Putamen (tissue), 1 donor: ENCODE measurements at regions not wholly inside any gene's neighbourhood (a gene's known extent, or its start where the extent isn't known, plus 50 kb on each side); places are given as distances from the start of the nearest gene placed in this dataset.

ENCODE experiments used
- DNase-seq: peaks from one replicate; pipeline ENCODE4 v3.0.0-alpha.2; 2016; ENCODE audit warnings: low spot score

DNA sequence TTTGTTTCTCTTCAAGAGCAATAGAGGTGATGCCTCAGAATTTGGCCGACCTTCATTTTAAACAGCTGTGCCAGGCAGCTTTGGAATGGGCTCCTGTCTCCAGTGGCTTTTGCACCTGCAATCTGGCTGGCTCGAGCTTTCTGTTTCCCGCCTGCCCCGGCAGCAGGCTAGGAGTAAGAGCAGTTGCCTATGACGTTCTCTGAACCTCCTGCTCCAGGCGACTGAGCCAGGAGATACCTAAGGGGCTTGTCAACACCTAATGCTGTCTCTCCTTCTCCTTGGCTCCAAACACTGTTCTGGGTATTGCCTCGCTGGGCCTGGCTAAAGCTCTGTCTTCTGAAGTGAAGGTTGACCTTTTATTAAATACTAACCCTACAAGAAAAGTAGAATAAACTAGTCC lies 229.9 kb downstream of the LRRN1 start:
- no peak for DNase-seq

GRCh38 chr3:4030624-4031023 lies 231.4 kb downstream of the LRRN1 start:
- no peak for DNase-seq

DNA sequence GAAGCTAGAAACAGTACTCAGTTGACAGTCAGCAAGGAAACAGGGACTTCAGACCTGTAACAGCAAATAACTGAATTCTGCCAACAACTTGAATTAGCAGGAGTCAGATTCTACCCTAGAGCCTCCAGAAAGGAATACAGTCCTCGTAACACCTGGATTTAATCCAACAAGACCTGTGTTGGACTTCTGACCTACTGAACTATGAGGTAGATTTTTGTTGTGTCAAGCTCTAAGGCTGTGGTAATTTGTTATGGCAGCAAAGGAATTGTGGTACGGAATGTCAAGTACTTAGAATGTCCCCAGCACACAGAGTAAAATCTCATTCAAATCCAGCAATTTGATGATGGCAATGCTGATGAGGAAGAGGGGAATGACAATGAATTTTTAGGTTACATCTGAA lies 234.1 kb downstream of the LRRN1 start:
- no peak for DNase-seq

DNA sequence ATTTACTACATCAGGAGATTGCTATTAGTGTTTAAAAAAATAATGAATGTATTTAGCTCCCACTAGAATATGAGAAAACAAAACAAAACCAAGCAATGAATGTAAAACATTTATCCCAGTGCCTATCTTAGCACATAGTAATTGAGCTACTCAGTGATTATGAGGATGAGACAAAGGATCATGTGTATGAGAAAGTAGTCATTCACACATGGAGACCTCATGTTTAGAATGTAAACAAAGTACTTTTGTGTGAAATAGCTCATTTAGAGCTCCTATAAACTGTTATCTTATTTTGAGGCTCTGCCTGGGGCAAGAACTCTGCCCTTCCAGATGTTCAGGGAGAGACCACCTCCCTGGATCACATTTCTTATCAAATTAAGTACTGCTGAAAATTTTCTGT lies 236.8 kb downstream of the LRRN1 start:
- no peak for DNase-seq

GRCh38 chr3:4038351-4038750 lies 239.1 kb downstream of the LRRN1 start:
- no peak for DNase-seq

DNA sequence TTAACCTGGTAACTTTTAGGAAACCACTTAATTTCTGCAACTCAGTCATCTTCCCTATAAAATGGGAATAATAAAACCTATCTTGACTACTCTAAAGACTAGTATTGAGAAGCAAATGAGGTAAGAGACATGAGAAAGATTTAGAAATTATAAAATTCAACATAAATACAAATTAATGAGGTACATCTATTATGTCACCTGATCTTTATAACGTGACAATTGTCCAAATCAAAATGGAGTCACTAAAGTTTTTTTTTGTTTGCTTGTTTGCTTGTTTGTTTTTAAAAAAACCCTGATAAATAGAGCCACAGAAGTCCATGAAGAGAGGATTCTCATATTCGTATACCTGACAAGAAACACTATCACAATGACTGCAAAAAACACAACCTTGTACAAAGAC lies 242.8 kb downstream of the LRRN1 start:
- no peak for DNase-seq

DNA sequence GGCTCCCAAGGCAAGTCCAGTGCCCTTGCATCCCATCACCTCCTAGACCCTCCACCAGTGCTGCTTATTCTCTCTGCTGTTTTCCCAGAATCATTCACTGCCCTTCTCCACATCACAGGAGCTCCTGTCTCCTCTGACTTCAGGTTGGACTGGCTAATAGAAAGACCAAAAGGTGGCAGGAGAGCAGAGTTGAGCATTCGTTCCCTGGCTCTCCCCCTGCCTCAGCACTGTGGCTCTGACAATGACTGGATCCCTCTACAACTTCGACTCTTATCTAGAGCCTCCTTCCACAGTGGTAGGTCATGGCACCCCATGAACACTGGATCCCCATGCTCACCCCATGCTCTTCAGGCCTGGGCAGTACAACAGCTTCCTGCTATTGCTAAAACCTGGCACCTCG lies 243.6 kb downstream of the LRRN1 start:
- no peak for DNase-seq

DNA sequence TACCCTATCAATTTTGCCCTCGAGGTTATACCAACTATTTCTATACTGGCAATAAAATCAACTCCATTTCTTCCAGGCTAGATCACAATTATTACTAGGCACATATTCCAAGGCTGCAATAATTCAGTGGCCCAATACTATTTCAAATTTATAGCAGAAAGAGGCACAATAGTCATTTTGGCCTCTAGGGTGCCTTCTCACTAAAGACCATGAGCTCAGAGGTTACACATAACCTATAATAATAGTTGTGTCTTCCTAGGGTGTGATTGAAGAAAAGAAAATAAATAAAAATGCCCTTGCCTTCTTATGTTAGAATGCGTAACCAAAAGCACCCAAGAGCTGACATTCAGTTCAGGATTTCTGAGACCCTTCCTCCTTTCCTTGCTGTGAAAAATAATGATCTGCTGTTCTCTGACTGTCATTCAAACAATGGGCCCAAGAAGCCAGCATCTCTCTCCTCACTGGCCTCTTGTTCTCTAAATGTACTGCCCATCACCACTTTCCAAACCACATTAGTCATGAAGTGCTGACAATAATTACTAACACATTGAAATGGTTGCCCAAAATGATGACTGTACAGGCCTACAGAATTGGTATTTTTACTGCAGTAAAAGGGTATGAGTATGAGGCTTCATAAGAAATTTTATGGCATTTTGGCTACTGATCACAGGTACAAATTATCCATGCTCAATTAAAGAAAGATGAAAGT lies 244.8 kb downstream of the LRRN1 start:
- peak; percentile 11 for DNase-seq

DNA sequence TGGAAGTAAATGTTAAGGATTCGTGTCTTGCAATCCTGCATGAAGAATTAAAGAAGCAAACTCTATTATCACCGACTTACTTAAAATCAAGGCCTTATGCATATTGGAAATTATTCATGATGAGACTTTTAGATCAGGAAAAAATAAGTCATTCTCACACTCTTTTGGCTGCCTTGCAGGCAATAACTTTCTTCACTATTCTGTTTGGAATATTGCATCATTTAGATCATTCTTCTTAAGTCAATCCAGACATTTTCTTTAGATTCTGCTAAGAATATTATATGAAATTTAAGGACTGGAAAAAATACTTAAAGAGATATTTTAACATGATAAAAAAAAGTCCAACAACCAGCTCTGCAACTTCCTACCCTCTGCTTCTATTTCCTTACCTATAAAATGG lies 245.4 kb downstream of the LRRN1 start:
- DNase-seq, result no peak

DNA sequence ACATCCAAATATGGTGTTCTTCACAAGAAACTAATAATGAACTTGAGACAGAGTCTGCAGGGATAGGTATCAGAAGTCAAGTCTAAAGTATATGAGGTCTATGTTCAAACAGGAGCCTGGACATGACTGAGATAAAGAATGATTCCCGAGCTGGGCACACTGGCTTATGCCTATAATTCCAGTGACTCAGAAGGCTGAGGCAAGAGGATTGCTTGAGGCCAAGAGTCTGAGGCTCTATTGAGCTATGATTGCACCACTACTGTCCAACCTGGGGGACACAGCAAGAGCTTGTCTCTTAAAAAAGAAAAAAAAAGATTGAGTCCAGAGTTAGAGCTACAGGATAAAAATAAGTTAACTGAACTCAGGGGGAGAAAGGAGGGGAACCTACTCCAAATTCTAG lies 246.5 kb downstream of the LRRN1 start:
- DNase-seq, result no peak

- DNase-seq, result no peak
Observed at GRCh38 chr3:4047366-4047765, 248.1 kb downstream of the LRRN1 start.

DNA sequence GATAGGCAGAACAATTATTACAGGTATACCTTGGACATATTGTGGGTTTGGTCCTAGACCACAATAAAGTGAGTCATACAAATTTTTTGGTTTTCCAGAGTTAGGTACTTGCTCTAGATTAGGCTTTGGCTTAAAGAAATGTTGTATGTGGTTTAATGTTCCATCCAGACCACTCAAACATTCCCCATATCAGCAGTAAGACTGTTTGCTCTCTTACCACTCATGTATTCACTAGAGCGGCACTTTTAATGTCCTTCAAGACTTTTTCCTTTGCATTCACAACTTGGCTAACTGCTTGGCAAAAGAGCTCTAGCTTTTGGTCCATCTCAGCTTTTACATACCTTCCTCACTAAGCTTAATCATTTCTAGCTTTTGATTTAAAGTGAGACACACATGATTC lies 250.5 kb upstream of the SETMAR start:
- no peak for DNase-seq

- DNase-seq, result no peak
Observed at GRCh38 chr3:4053975-4054374, 249.2 kb upstream of the SETMAR start.

GRCh38 chr3:4060064-4060463 lies 243.1 kb upstream of the SETMAR start:
- DNase-seq, result no peak

DNA sequence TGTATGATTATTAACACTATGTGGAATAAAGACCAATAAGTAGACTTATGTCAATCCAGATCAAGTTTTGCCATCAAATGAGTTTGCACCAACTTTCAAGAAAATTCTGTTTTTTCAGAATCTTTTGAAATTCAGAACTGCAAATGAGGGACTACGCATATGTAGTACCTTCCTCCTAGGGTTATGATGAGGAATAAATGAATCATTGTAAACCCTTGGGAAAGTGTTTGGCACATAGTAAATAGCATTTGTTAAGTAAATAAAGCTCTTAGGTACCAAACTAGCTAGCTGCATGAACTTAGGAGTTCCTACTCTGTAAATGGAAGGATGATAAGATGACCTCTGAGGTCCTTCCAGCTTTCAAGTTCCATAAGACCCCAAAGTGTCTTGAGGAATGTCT lies 242.6 kb upstream of the SETMAR start:
- no peak for DNase-seq

GRCh38 chr3:4061195-4061594 lies 242.0 kb upstream of the SETMAR start:
- DNase-seq, result no peak

DNA sequence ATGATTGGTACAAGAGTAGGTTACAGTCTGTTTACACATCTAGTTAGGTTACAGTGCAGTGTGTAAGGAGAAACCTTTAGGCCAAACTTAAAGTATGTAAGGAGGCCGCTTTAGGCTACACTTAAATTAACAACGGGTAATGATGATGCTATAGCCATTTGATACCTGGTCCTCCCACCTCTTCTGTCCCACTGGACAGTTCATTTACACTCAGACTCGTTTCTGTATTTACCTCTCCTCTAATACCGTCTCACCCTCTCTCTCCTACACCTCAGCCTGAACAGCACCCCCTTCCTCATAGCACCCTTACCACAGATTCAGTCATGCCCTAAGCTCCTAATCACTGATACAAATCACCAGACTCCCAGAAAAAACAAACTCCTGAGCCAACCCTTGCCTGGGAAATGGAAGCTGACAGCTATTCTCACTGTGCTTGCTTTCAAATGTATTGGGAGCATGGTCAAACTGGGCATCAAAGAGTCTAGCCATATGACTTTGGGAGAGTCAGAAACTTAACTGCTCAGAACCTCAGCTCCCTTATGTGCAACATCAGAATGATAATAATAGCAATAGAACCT lies 241.3 kb upstream of the SETMAR start:
- DNase-seq, result no peak

DNA sequence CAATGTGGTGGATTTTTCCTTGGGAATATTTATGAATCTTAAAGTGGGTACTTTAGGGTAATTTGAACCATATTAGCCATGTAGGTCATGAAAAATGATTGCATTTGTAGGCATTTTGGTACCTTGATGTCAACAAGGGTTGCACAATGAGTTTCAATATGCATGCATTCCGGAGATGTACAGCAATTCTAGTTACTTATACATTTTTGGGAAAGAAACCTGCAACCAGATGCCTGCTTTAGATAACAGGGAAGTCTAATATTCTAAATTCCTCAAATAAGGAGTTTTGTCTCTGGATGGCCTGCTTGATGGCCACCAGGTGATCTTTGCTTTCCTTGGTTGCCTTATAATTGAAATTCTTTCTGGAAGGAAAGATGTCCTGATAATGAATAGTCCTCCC lies 240.5 kb upstream of the SETMAR start:
- no peak for DNase-seq

GRCh38 chr3:4063916-4064574 lies 239.1 kb upstream of the SETMAR start:
- DNase-seq, result no peak

DNA sequence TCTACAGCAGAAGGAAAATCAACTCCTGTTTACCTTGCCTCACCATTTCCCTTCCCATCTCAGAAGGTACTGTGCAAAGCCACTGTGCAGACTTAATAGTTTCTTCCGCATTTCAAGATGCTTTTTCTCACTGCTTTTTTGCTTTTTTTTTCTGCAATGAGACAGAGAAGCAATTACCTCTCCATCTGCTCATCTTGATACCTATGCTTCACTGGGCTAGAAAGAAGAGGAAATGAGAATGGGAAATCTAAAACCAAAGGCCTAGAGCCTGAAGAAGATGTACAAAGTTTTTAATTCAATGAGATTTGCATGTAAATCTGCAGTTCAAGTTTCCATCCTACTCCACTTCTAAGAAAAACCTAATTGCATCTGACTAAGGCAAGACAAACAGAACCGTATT lies 238.1 kb upstream of the SETMAR start:
- no peak for DNase-seq

DNA sequence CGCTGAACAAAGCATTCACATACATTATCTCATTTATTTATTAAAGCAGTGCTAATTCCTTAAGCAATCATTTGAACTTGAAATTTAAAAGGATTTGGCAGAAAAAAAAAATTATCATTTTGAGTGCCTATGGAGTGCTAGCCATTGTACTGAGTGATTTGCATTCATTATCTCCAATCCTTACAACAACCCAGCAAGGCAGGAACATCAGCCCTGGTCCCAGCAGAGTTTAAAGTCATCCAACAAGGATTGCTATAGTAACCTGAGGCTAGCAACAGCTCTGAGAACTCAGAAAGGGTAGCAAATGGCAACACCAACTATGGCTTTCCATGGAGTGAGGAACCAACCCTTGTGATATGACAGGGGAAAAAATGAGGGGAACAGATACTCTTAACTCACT lies 237.6 kb upstream of the SETMAR start:
- DNase-seq, result no peak

DNA sequence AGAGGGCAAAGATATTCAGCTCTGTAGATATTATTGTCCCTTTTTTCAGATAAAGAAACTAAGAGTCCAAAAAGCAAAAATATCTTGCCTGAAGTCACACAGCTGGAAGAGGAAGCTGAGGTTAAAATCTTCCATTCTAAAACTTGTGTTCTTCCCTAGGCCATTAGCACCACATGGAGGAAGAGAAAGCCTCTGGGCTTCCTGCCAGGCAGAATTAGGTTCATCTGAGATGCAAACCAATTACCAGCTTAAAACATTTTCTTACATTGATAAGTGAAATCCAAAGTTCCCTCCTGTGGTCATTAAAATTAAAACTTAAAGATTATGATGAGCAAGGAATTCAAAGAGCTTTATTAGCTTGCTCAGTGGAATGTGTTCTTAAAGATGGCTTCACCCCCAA lies 235.3 kb upstream of the SETMAR start:
- no peak for DNase-seq

- DNase-seq, result no peak
Observed at GRCh38 chr3:4069796-4070195, 233.4 kb upstream of the SETMAR start.
